H1 (cell line): ENCODE measurements at regions not wholly inside any gene's neighbourhood (a gene's known extent, or its start where the extent isn't known, plus 50 kb on each side); places are given as distances from the start of the nearest gene placed in this dataset.

Experiments
- CTCF ChIA-PET: fragments of 300-600 bp; sonication (Branson Sonifier 250); formaldehyde crosslinking; loops from one replicate; lab custom pipeline; 2021; ENCODE audit not compliant: partially characterized antibody; lab: Charles Lee
- POLR2A ChIA-PET: fragments of 300-600 bp; sonication (Branson Sonifier 250); formaldehyde crosslinking; loops from one replicate; lab custom pipeline; 2021; ENCODE audit warnings: inconsistent platforms; ENCODE audit not compliant: partially characterized antibody; lab: Charles Lee
- DNase-seq, 2 experiments: peaks; one replicate each; pipeline versions ENCODE4 v3.0.0 to v3.0.0-alpha.2; 2010 to 2022; ENCODE audit warnings: low spot score in 2 of 2, low read depth in 1 of 2, mixed read lengths in 1 of 2
- FAIRE-seq: peaks from 2 replicates; lab custom pipeline; 2011; peaks lifted over from hg19 to GRCh38; lab: Jason Lieb, UNC
- H2AFZ ChIP-seq: 2 replicates; pipeline ENCODE4 v1.8.1; 2012; ENCODE audit warnings: low read length, inconsistent platforms
- H2AK5ac ChIP-seq: 2 replicates; pipeline ENCODE4 v1.6.1; 2013; ENCODE audit warnings: low read depth, low read length
- H2BK120ac ChIP-seq: replicated peaks from 2 replicates; pipeline ENCODE3; 2013; ENCODE audit warnings: low read depth, low read length, inconsistent platforms
- H2BK12ac ChIP-seq: 2 replicates; pipeline ENCODE4 v1.6.1; 2013; ENCODE audit warnings: low read depth, low read length
- H2BK15ac ChIP-seq: 2 replicates; pipeline ENCODE4 v1.6.1; 2013; ENCODE audit warnings: low read length
- H2BK20ac ChIP-seq: 2 replicates; pipeline ENCODE4 v1.6.1; 2013; ENCODE audit warnings: low read length
- H2BK5ac ChIP-seq: 2 replicates; pipeline ENCODE4 v1.6.1; 2013; ENCODE audit warnings: low read depth, low read length
- H3K14ac ChIP-seq: 2 replicates; pipeline ENCODE4 v1.6.1; 2013; ENCODE audit warnings: inconsistent platforms; ENCODE audit not compliant: insufficient read length
- H3K18ac ChIP-seq: 2 replicates; pipeline ENCODE4 v1.6.1; 2013; ENCODE audit warnings: low read length; ENCODE audit errors: extremely low read depth
- H3K23ac ChIP-seq: 2 replicates; pipeline ENCODE4 v1.6.1; 2013; ENCODE audit warnings: inconsistent platforms; ENCODE audit not compliant: insufficient read length
- H3K23me2 ChIP-seq: 2 replicates; pipeline ENCODE4 v1.6.1; 2013; ENCODE audit warnings: low read depth, low read length
- H3K27ac ChIP-seq: 2 replicates; pipeline ENCODE4 v1.6.1; 2011; ENCODE audit warnings: low read depth, low read length, inconsistent platforms
- H3K27me3 ChIP-seq, 4 experiments: replicated peaks in 1 of 4; 1 replicate in 1 of 4; 2 replicates in 3 of 4; pipeline versions ENCODE4 v1.6.1 to v1.8.1; 2011 to 2013; ENCODE audit warnings: low read length in 3 of 4, mild to moderate bottlenecking in 3 of 4, inconsistent platforms in 2 of 4, mixed read lengths in 2 of 4, moderate library complexity in 1 of 4; ENCODE audit not compliant: control insufficient read depth in 3 of 4, insufficient read depth in 3 of 4; ENCODE audit errors: extremely low read depth in 1 of 4
- H3K36me3 ChIP-seq, 4 experiments: 2 replicates each; pipeline versions ENCODE4 v1.6.1 to v1.8.1; 2011 to 2013; ENCODE audit warnings: mild to moderate bottlenecking in 4 of 4, low read length in 3 of 4, moderate library complexity in 2 of 4, control low read depth in 1 of 4, inconsistent platforms in 1 of 4; ENCODE audit not compliant: insufficient read depth in 4 of 4, control insufficient read depth in 2 of 4
- H3K4ac ChIP-seq: replicated peaks from 2 replicates; pipeline ENCODE3; 2013; ENCODE audit warnings: low read length, low read depth, mixed read lengths, inconsistent platforms; ENCODE audit not compliant: insufficient read length
- H3K4me1 ChIP-seq, 4 experiments: replicated peaks in 1 of 4; 1 replicate in 1 of 4; 2 replicates in 3 of 4; pipeline versions ENCODE4 v1.6.1 to v1.8.1; 2011 to 2013; ENCODE audit warnings: low read length in 3 of 4, inconsistent platforms in 2 of 4, mixed read lengths in 1 of 4; ENCODE audit not compliant: insufficient read depth in 4 of 4, control insufficient read depth in 3 of 4
- H3K4me2 ChIP-seq, 2 experiments: 2 replicates each; pipeline versions ENCODE4 v1.6.1 to v1.8.1; 2011 to 2013; ENCODE audit warnings: low read depth in 2 of 2, low read length in 2 of 2, control low read depth in 1 of 2, inconsistent platforms in 1 of 2, mild to moderate bottlenecking in 1 of 2; ENCODE audit not compliant: insufficient read depth in 1 of 2
- H3K4me3 ChIP-seq, 4 experiments: fragments of 200-600, 300-600 bp in 1 of 4; sonication (generic), shearing (Covaris generic), sonication (Bioruptor Twin) in 1 of 4; 2 replicates each; pipeline versions ENCODE4 v1.5.1 to v1.8.1; 2011 to 2016; ENCODE audit warnings: low read length in 4 of 4, low read depth in 3 of 4, control low read depth in 2 of 4, inconsistent platforms in 2 of 4, mild to moderate bottlenecking in 2 of 4, mixed read lengths in 1 of 4, moderate library complexity in 1 of 4; ENCODE audit not compliant: insufficient read depth in 2 of 4; ENCODE audit errors: extremely low read depth in 1 of 4
- H3K56ac ChIP-seq: replicated peaks from 2 replicates; pipeline ENCODE3; 2013; ENCODE audit warnings: low read depth, mild to moderate bottlenecking, mixed read lengths, low read length, inconsistent platforms; ENCODE audit not compliant: insufficient read length
- H3K79me1 ChIP-seq: 2 replicates; pipeline ENCODE4 v1.6.1; 2013; ENCODE audit warnings: low read depth, low read length, control low read depth
- H3K79me2 ChIP-seq, 2 experiments: 2 replicates each; pipeline versions ENCODE4 v1.6.1 to v1.8.1; 2012 to 2013; ENCODE audit warnings: low read length in 2 of 2, mild to moderate bottlenecking in 2 of 2, inconsistent platforms in 1 of 2; ENCODE audit not compliant: insufficient read depth in 2 of 2, control insufficient read depth in 1 of 2
- H3K9ac ChIP-seq, 4 experiments: replicated peaks in 1 of 4; 1 replicate in 1 of 4; 2 replicates in 3 of 4; pipeline versions ENCODE4 v1.6.1 to v1.8.1; 2011 to 2013; ENCODE audit warnings: low read depth in 3 of 4, low read length in 3 of 4, control low read depth in 2 of 4, mild to moderate bottlenecking in 2 of 4, moderate library complexity in 2 of 4, inconsistent platforms in 1 of 4; ENCODE audit errors: extremely low read depth in 1 of 4
- H3K9me3 ChIP-seq, 2 experiments: 2 replicates each; pipeline versions ENCODE4 v1.6.1 to v1.8.1; 2012 to 2013; ENCODE audit warnings: mild to moderate bottlenecking in 2 of 2, moderate library complexity in 2 of 2, control low read depth in 1 of 2, inconsistent platforms in 1 of 2, low read depth in 1 of 2, low read length in 1 of 2, mixed read lengths in 1 of 2; ENCODE audit not compliant: insufficient read depth in 2 of 2
- H4K20me1 ChIP-seq, 2 experiments: replicated peaks in 1 of 2; 2 replicates each; pipeline versions ENCODE3 to v1.8.1; 2011 to 2013; ENCODE audit warnings: inconsistent platforms in 2 of 2, low read length in 2 of 2, mild to moderate bottlenecking in 1 of 2; ENCODE audit not compliant: insufficient read depth in 2 of 2, control insufficient read depth in 1 of 2
- H4K5ac ChIP-seq: 2 replicates; pipeline ENCODE4 v1.6.1; 2013; ENCODE audit warnings: low read length, low read depth, mixed read lengths, inconsistent platforms; ENCODE audit not compliant: insufficient read length
- H4K8ac ChIP-seq: 2 replicates; pipeline ENCODE4 v1.8.0; 2013; ENCODE audit warnings: mild to moderate bottlenecking, moderate library complexity, low read length, inconsistent platforms; ENCODE audit not compliant: insufficient read depth; ENCODE audit errors: extremely low read depth
- H4K91ac ChIP-seq: replicated peaks from 2 replicates; pipeline ENCODE3; 2013; ENCODE audit warnings: low read length, mixed read lengths, inconsistent platforms; ENCODE audit not compliant: insufficient read length
- EP300 ChIP-seq, 2 experiments: IDR thresholded peaks; 1 replicate in 1 of 2; 2 replicates in 1 of 2; pipeline ENCODE4 v1.6.1; 2011 to 2012; ENCODE audit warnings: low read depth in 2 of 2, low read length in 2 of 2, mild to moderate bottlenecking in 2 of 2, borderline replicate concordance in 1 of 2, inconsistent platforms in 1 of 2, moderate library complexity in 1 of 2
- HDAC6 ChIP-seq: IDR thresholded peaks from one replicate; pipeline ENCODE4 v1.7.1; 2012; ENCODE audit warnings: low read depth, mild to moderate bottlenecking, inconsistent platforms, low read length, moderate library complexity
- WGBS, 2 experiments: shearing (Covaris generic) in 1 of 2; methylation state at CpG; one replicate each; pipeline versions ENCODE4 v1.1.6 to v1.1.7; 2013 to 2015; ENCODE audit warnings: low lambda C conversion rate in 2 of 2, mixed read lengths in 2 of 2, inconsistent platforms in 1 of 2, low coverage in 1 of 2, missing lambda C conversion rate in 1 of 2; ENCODE audit not compliant: insufficient replicate concordance in 2 of 2, insufficient coverage in 1 of 2, insufficient read length in 1 of 2; ENCODE audit errors: extremely low coverage in 1 of 2, missing lambda C conversion rate in 1 of 2; 5-methylcytosine and 5-hydroxymethylcytosine counted together

DNA sequence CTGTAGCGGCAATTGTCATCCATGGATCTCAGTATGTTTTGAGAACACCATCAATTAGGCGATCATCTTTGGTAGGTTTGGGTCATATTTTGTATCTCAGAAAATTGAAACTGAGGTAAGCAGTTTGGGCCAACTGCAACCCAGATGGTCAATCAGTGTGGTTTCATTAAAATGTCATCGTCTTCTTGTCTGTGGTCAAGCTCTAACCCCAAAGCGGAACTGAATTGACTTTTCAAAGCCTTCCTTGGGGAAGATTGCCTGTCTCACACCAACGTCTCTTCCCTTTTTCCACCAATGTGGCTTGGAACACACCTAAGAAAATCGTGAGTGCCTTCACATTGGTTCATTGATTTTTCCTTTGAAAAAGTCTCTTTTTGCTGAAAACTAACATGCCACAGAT is 56.3 kb upstream of the UBAC2 start:
- Histone ChIP-seq H3K79me1 (no peaks in the 10 kb centered on the region), H3K4ac (no peak overlapping the region), H3K9me3 (peaks cover 0 to 8% of the 10 kb centered on the region in 2 experiments; a peak in 1 of 4 replicates), H3K23me2 (no peaks in the 10 kb centered on the region), H2BK15ac (no peak overlapping the region), H3K27me3 (no peaks in the 10 kb centered on the region), H2BK20ac (no peak overlapping the region), H4K20me1 (no peaks in the 10 kb centered on the region), H2AFZ (peak overlapping the region; percentile 7; the same call in 1 of the 2 replicates), H3K4me2 (no peak overlapping the region), H2BK120ac (no peak overlapping the region), H2AK5ac (no peak overlapping the region), H4K91ac (no peak overlapping the region), H3K36me3 (no peaks in the 10 kb centered on the region), H3K4me3 (no peak overlapping the region), H3K14ac (no peak overlapping the region), H4K8ac (no peak overlapping the region), H3K4me1 (no peaks in the 10 kb centered on the region), H3K18ac (no peak overlapping the region), H3K79me2 (no peaks in the 10 kb centered on the region), H2BK12ac (no peak overlapping the region), H3K56ac (no peak overlapping the region), H4K5ac (no peak overlapping the region), H2BK5ac (no peak overlapping the region), H3K27ac (no peak overlapping the region), H3K23ac (no peak overlapping the region), H3K9ac (no peak overlapping the region)
- DNase-seq (no peak), FAIRE-seq (no peak)
- ChIA-PET POLR2A (no interaction called here), CTCF (interaction anchor here (0.8 kb wide), 1 partner anchor 11 kb away, joined by 3 read pairs; no protein-coding TSS in a partner anchor)
- TF ChIP-seq EP300 (IDR thresholded peaks at IDR 0.05; ENCODE audit: borderline replicate concordance in 1 of 2, low read depth in 2 of 2, low read length in 2 of 2) (no peak), HDAC6 (no peak)
- WGBS, 2 experiments, result 81% methylated on average over 6 of the region's 6 CpGs; no CpG with 5 or more reads in 1 of the 2 experiments
